HEK293 (cell line): ENCODE measurements at regions not wholly inside any gene's neighbourhood (a gene's known extent, or its start where the extent isn't known, plus 50 kb on each side); places are given as distances from the start of the nearest gene placed in this dataset.

Experiments
- CTCF ChIA-PET: fragments of 350-600 bp; formaldehyde crosslinking; extraction: SDS; loops from one replicate; lab custom pipeline; 2021; ENCODE audit warnings: antibody characterized with exemption; lab: Yijun Ruan, JAX
- POLR2A ChIA-PET: fragments of 300-600 bp; formaldehyde crosslinking; extraction: SDS; loops from one replicate; lab custom pipeline; 2020; ENCODE audit warnings: antibody characterized with exemption, inconsistent platforms; lab: Yijun Ruan, JAX
- H3K27ac ChIP-seq: fragments of 200-500 bp; sonication (Bioruptor generic); 2 replicates; pipeline ENCODE4 v1.5.1; 2014; ENCODE audit warnings: low read depth, low read length, control low read depth, inconsistent platforms; ENCODE audit errors: extremely low read depth
- H3K36me3 ChIP-seq, 2 experiments: fragments of 200-500 bp in 1 of 2; sonication (Bioruptor generic) in 1 of 2; 1 replicate in 1 of 2; 2 replicates in 1 of 2; pipeline ENCODE4 v1.5.1; 2014 to 2017; ENCODE audit warnings: inconsistent platforms in 2 of 2, low read length in 2 of 2; ENCODE audit not compliant: control insufficient read depth in 2 of 2, insufficient read depth in 1 of 2
- H3K4me1 ChIP-seq: fragments of 200-500 bp; sonication (Bioruptor generic); 2 replicates; pipeline ENCODE4 v1.5.1; 2014; ENCODE audit warnings: mild to moderate bottlenecking, low read length, inconsistent platforms; ENCODE audit not compliant: control insufficient read depth, insufficient read depth
- H3K4me3 ChIP-seq: 2 replicates; pipeline ENCODE4 v1.5.1; 2011; ENCODE audit warnings: low read depth, mild to moderate bottlenecking, control low read depth, low read length, moderate library complexity
- H3K9me3 ChIP-seq: fragments of 200-500 bp; sonication (Bioruptor generic); 2 replicates; pipeline ENCODE4 v1.5.1; 2014; ENCODE audit warnings: low read depth, low read length, inconsistent platforms; ENCODE audit not compliant: control insufficient read depth, insufficient read depth
- AEBP2 ChIP-seq: fragments of 450-650 bp; formaldehyde crosslinking; IDR thresholded peaks from 2 replicates; pipeline ENCODE4 v1.5.1; 2016; ENCODE audit warnings: missing biosample characterization, missing genetic modification characterization, borderline replicate concordance
- ATF2 ChIP-seq: fragments of 450-650 bp; formaldehyde crosslinking; IDR thresholded peaks from 2 replicates; pipeline ENCODE4 v1.5.1; 2016; ENCODE audit warnings: missing biosample characterization, missing genetic modification characterization, low read depth
- HOXA7 ChIP-seq: sonication (generic); formaldehyde crosslinking; IDR thresholded peaks from 2 replicates; pipeline ENCODE4 v1.8.1; 2022; ENCODE audit warnings: missing genetic modification reagents, borderline replicate concordance
- INSM2 ChIP-seq: fragments of 450-650 bp; formaldehyde crosslinking; IDR thresholded peaks from 2 replicates; pipeline ENCODE4 v1.5.1; 2016; ENCODE audit warnings: missing biosample characterization, missing genetic modification characterization
- OSR2 ChIP-seq: fragments of 450-650 bp; formaldehyde crosslinking; IDR thresholded peaks from 2 replicates; pipeline ENCODE4 v1.5.1; 2016; ENCODE audit warnings: missing biosample characterization, missing genetic modification characterization
- SP7 ChIP-seq: fragments of 450-650 bp; formaldehyde crosslinking; IDR thresholded peaks from 2 replicates; pipeline ENCODE4 v1.5.1; 2016; ENCODE audit warnings: missing biosample characterization, missing genetic modification characterization
- ZBTB17 ChIP-seq: fragments of 450-650 bp; formaldehyde crosslinking; IDR thresholded peaks from 2 replicates; pipeline ENCODE4 v1.5.1; 2016; ENCODE audit warnings: missing biosample characterization, missing genetic modification characterization
- ZBTB26 ChIP-seq: fragments of 450-650 bp; formaldehyde crosslinking; optimal IDR thresholded peaks from 2 replicates; pipeline ENCODE3; 2016; ENCODE audit warnings: missing biosample characterization, mild to moderate bottlenecking, missing genetic modification characterization
- ZFP3 ChIP-seq: fragments of 450-650 bp; formaldehyde crosslinking; IDR thresholded peaks from 2 replicates; pipeline ENCODE4 v1.5.1; 2016; ENCODE audit warnings: low read depth, missing biosample characterization, missing genetic modification characterization
- ZIC2 ChIP-seq: fragments of 450-650 bp; formaldehyde crosslinking; IDR thresholded peaks from 2 replicates; pipeline ENCODE4 v1.5.1; 2016; ENCODE audit warnings: missing biosample characterization, missing genetic modification characterization
- ZNF10 ChIP-seq: fragments of 450-650 bp; formaldehyde crosslinking; IDR thresholded peaks from 2 replicates; pipeline ENCODE4 v1.5.1; 2017; ENCODE audit warnings: missing biosample characterization, missing genetic modification characterization
- ZNF146 ChIP-seq: fragments of 450-650 bp; formaldehyde crosslinking; IDR thresholded peaks from 2 replicates; pipeline ENCODE4 v1.5.1; 2016; ENCODE audit warnings: missing biosample characterization, missing genetic modification characterization
- ZNF37A ChIP-seq: fragments of 450-650 bp; IDR thresholded peaks from 2 replicates; pipeline ENCODE4 v1.5.1; 2018; ENCODE audit warnings: missing biosample characterization, missing genetic modification characterization
- ZNF426 ChIP-seq: fragments of 450-650 bp; formaldehyde crosslinking; IDR thresholded peaks from 2 replicates; pipeline ENCODE4 v1.5.1; 2017; ENCODE audit warnings: missing biosample characterization, missing genetic modification characterization, mild to moderate bottlenecking, inconsistent platforms, moderate library complexity
- ZNF555 ChIP-seq: fragments of 450-650 bp; formaldehyde crosslinking; conservative IDR thresholded peaks from 2 replicates; pipeline ENCODE4 v1.5.1; 2017; ENCODE audit warnings: missing biosample characterization, mild to moderate bottlenecking, missing genetic modification characterization, inconsistent platforms
- ZNF610 ChIP-seq: fragments of 450-650 bp; formaldehyde crosslinking; IDR thresholded peaks from 2 replicates; pipeline ENCODE4 v1.5.1; 2016; ENCODE audit warnings: missing biosample characterization, missing genetic modification characterization, borderline replicate concordance
- ZNF621 ChIP-seq: fragments of 450-650 bp; formaldehyde crosslinking; IDR thresholded peaks from 2 replicates; pipeline ENCODE4 v1.5.1; 2017; ENCODE audit warnings: missing biosample characterization, missing genetic modification characterization
- ZNF629 ChIP-seq: fragments of 450-650 bp; formaldehyde crosslinking; IDR thresholded peaks from 2 replicates; pipeline ENCODE4 v1.5.1; 2017; ENCODE audit warnings: missing biosample characterization, missing genetic modification characterization
- ZNF645 ChIP-seq: fragments of 450-650 bp; formaldehyde crosslinking; IDR thresholded peaks from 2 replicates; pipeline ENCODE4; 2016; ENCODE audit warnings: missing biosample characterization, missing genetic modification characterization
- ZNF830 ChIP-seq: fragments of 450-650 bp; IDR thresholded peaks from 2 replicates; pipeline ENCODE4 v1.5.0; 2018; ENCODE audit warnings: missing biosample characterization, missing genetic modification characterization, low read depth, mild to moderate bottlenecking, moderate library complexity

GRCh38 chr4:41452484-41453225, 85.3 kb upstream of the LIMCH1 start:
- POLR2A ChIA-PET = no interaction called here
- Histone ChIP-seq H3K27ac (no peak overlapping the region), H3K36me3 (no peaks in the 10 kb centered on the region)
- no peak for TF ChIP-seq ATF2 (tag by site-specific recombination)
- TF ChIP-seq ZNF555 (tag by site-specific recombination) = no peak
- no peak for TF ChIP-seq ZNF426 (tag by site-specific recombination)
- no peak for TF ChIP-seq SP7 (tag by site-specific recombination)
- TF ChIP-seq INSM2 (tag by site-specific recombination) = no peak
- TF ChIP-seq ZIC2 = no peak
- TF ChIP-seq ZNF610 (tag by site-specific recombination) = no peak
- TF ChIP-seq ZNF146 (tag by site-specific recombination) = no peak
- TF ChIP-seq ZBTB17 (tag by site-specific recombination) = no peak
- no peak for TF ChIP-seq ZNF10 (tag by site-specific recombination)
- TF ChIP-seq ZNF37A (tag by site-specific recombination) = no peak
- no peak for TF ChIP-seq HOXA7 (CRISPR knock-in tag)
- TF ChIP-seq ZNF621 (tag by site-specific recombination) = no peak
- no peak for TF ChIP-seq AEBP2 (tag by site-specific recombination)
- TF ChIP-seq ZNF645 (tag by site-specific recombination) = no peak
- TF ChIP-seq ZNF629 = no peak
- no peak for TF ChIP-seq ZNF830 (tag by site-specific recombination)
- TF ChIP-seq ZBTB26 (tag by site-specific recombination) = no peak
- no peak for TF ChIP-seq OSR2
- no peak for TF ChIP-seq ZFP3 (tag by site-specific recombination)
- TF ChIP-seq, all 188 proteins: peak for 0
- CTCF ChIA-PET = interaction anchor here (0.6 kb wide), 1 partner anchor 982 kb away, joined by 3 read pairs; no protein-coding TSS in a partner anchor
- no peak overlapping the region for H3K4me3 ChIP-seq
- no peaks in the 10 kb centered on the region for H3K9me3 ChIP-seq
- H3K4me1 ChIP-seq = peaks cover 4% of the 10 kb centered on the region
